A673 (cell line): ENCODE measurements at regions not wholly inside any gene's neighbourhood (a gene's known extent, or its start where the extent isn't known, plus 50 kb on each side); places are given as distances from the start of the nearest gene placed in this dataset.

Experiments used
- EZH2 ChIP-seq: fragments of 200-600 bp; sonication (generic); IDR thresholded peaks from 2 replicates; pipeline ENCODE4 v1.6.1; 2017; ENCODE audit warnings: borderline replicate concordance, low read depth, mild to moderate bottlenecking, mixed read lengths, antibody characterized with exemption, low read length; ENCODE audit not compliant: poor library complexity, severe bottlenecking
- TF ChIP-seq, protein P1 (sequence below): fragments of 300-800, 200-600 bp; sonication (generic); conservative IDR thresholded peaks from 2 replicates; pipeline ENCODE4 v1.5.1; 2017; ENCODE audit warnings: low read depth, mild to moderate bottlenecking, antibody characterized with exemption, low read length, moderate library complexity, mixed read lengths

DNA sequence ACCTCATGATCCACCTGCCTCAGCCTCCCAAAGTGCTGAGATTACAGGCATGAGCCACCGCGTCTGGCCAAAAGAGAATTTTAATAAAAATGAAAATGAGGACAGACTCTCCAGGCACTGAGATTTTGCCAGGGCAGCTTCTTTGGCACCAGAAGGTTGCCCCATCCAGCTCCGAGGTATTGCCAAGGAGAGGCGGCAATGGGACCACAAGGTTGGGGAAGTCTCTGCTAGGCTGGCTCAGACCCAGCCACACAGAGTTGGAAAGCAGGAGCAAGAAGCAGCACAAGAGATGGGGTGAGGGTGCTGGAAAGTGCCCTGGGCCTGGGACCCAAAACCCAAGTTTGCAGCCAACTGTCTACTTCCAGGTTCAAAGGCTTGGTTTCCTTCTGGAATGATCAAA is 200.9 kb downstream of the HHIPL2 start:
- TF ChIP-seq, protein P1, sequence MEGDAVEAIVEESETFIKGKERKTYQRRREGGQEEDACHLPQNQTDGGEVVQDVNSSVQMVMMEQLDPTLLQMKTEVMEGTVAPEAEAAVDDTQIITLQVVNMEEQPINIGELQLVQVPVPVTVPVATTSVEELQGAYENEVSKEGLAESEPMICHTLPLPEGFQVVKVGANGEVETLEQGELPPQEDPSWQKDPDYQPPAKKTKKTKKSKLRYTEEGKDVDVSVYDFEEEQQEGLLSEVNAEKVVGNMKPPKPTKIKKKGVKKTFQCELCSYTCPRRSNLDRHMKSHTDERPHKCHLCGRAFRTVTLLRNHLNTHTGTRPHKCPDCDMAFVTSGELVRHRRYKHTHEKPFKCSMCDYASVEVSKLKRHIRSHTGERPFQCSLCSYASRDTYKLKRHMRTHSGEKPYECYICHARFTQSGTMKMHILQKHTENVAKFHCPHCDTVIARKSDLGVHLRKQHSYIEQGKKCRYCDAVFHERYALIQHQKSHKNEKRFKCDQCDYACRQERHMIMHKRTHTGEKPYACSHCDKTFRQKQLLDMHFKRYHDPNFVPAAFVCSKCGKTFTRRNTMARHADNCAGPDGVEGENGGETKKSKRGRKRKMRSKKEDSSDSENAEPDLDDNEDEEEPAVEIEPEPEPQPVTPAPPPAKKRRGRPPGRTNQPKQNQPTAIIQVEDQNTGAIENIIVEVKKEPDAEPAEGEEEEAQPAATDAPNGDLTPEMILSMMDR, result no peak
- TF ChIP-seq EZH2, result no peak
